ENCODE measurements at regions not wholly inside any gene's neighbourhood (a gene's known extent, or its start where the extent isn't known, plus 50 kb on each side); places are given as distances from the start of the nearest gene placed in this dataset.

DNA sequence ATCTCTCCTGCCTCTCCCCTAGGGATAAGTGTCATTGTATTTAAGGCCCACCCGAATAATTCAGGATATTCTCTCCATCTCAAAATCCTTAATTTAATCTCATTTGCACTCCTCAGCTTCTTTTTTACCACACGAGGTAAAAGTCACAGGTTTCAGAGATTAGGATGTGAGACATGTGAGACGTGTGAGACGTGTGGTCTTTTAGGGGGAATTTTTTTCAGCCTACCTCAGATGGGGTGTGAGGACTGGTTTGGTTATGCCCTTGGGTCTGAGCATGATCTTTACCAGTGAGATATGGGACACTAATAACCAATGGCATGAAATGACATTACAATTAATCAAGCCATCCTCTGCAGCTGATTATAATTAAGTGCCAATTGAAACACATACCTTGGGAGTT lies 324.2 kb downstream of the BMP2 start:
- H3K9ac ChIP-seq (ENCODE audit: low read depth, low read length) = no peak overlapping the region
- no peaks in the 10 kb centered on the region for H3K9me3 ChIP-seq (ENCODE audit: control insufficient read depth, insufficient read depth, low read length)
- H3K4me1 ChIP-seq (ENCODE audit: insufficient read depth, low read length) = no peaks in the 10 kb centered on the region
- no peaks in the 10 kb centered on the region for H3K36me3 ChIP-seq (ENCODE audit: insufficient read depth, low read length)

DNA sequence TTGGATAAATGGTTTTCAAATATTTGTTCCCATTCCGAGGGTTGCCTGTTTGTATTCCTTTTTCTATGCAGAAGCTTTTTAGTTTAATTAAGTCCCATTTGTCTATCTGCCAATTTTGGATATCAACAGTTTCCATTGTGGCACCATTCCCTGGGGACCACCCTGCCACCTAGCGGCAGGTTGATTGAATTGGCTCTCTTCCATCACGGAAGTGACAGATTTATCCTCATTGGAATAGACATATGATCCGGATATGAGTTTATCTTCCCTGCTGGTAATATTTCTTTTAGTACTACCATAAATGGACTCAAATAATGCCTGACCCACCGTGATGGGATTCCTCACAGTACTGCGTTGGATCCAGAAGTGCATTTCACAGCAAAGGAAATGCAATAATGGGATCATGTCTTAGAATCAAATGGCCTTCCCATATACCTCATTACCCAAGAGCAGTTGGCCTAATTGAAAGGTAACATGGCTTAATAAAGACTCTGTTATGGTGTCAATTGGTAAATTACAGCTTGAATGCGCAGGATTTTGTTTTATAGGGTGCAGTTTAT lies 327.0 kb downstream of the BMP2 start:
- Histone ChIP-seq H3K36me3 (ENCODE audit: insufficient read depth, low read length) (no peaks in the 10 kb centered on the region), H3K9ac (ENCODE audit: low read depth, low read length) (no peak overlapping the region), H3K9me3 (ENCODE audit: control insufficient read depth, insufficient read depth, low read length) (no peaks in the 10 kb centered on the region)

DNA sequence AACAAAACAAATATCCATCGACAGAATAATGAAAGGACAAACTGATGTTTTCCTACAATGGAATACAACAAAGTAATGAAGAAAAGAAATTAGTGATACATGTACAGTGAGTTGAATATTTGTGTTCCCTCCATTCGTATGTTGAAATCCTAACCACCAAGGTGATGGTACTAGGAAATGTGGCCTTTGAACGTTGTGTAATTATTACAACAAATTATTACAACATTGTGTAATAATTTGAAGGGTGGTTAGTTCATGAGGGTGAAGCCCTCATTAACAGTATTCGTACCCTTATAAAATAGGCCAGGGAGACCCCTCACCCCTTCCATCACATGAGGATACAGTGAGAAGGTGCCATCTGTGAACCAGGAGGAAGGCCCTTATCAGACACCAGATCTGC lies 339.4 kb downstream of the BMP2 start:
- Histone ChIP-seq H3K36me3 (ENCODE audit: insufficient read depth, low read length) (no peaks in the 10 kb centered on the region), H3K9me3 (ENCODE audit: control insufficient read depth, insufficient read depth, low read length) (no peaks in the 10 kb centered on the region), H3K4me1 (ENCODE audit: insufficient read depth, low read length) (no peaks in the 10 kb centered on the region), H3K9ac (ENCODE audit: low read depth, low read length) (no peak overlapping the region)

More for the DNA sequence above, 327.0 kb downstream of the BMP2 start:
- no peaks in the 10 kb centered on the region for H3K4me1 ChIP-seq (ENCODE audit: insufficient read depth, low read length)

DNA sequence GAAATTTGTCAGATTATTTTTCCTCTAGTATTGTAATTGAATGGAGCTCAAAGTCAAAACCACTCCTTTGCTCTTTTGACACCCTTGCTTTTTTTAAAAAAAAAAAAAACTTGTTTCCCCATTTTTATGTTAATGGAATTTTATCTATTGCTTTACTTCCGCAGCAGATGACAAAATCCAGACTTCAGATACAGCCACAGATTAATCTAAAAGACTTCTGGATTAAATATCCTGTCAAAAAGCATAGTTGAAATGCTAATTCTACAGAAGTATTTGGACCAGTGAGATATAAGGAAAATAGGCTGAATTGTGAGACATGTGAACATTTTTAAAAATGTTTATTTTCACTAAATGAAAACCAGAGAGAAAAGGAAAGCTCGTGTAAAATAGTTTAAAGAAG lies 341.4 kb downstream of the BMP2 start:
- Histone ChIP-seq H3K9ac (ENCODE audit: low read depth, low read length) (no peak overlapping the region), H3K9me3 (ENCODE audit: control insufficient read depth, insufficient read depth, low read length) (no peaks in the 10 kb centered on the region), H3K4me1 (ENCODE audit: insufficient read depth, low read length) (peaks cover 5% of the 10 kb centered on the region; the same call in 1 of the 2 replicates), H3K36me3 (ENCODE audit: insufficient read depth, low read length) (no peaks in the 10 kb centered on the region)

DNA sequence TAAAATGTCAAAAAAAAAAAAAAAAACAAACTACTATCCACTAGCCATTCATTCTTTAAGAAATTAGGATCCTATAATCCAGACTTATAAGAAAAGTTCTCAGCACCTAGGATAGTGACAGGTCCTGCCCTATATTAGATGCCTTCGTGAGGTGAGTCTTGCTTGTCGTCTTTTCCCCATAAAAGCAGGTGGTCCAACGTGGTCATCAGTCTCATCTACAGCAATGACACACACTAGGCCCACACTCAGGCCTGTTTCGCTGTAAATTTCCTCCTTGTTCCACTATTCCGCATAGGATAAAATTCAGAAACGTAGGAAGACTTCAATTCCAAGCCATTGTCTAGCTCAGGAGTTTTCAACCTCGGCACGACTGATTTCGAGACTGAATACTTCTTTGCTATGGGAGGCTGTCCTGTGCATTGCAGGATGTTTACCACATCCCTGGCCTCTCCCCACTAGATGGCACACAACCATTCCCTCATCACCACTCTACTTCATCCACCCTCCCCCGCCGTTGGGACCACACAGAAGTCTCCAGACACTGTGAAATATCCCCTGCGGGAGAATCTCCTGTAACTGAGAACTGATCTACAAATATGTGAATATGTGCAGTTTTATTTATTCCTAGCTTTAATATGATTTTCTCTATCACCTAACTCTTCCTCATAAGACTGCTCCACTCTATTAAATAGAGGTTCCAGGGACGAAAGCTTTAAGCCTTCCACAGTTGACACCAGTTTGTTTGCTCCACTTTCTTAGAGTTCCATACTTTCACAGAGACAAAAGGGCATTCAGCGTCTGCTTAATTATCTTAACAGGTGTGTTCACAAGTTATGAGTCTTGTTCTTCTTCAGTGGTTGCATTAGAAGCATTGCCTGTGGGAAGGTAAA lies 346.3 kb downstream of the BMP2 start:
- Histone ChIP-seq H3K9ac (ENCODE audit: low read depth, low read length) (no peak overlapping the region), H3K9me3 (ENCODE audit: control insufficient read depth, insufficient read depth, low read length) (no peaks in the 10 kb centered on the region), H3K4me1 (ENCODE audit: insufficient read depth, low read length) (peaks cover 5% of the 10 kb centered on the region; the same call in 1 of the 2 replicates), H3K36me3 (ENCODE audit: insufficient read depth, low read length) (no peaks in the 10 kb centered on the region)

DNA sequence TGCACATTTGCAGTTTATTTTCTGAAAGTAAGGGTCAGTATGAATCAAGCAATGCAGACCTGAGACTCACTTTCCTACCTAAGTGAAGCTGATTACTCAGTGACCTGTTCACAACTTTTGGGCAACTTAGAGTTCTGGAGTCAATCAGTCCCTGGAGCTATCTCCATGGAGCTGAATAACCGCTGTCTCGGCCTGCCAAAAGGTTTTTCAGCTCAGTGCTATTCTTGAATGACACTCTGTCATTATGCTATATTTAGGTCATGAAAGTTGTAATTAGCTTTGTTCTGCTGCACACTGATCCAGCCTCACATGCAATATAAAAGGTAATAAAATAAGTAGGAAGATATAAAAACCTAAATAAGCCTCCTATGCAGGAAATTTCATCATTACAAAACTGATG lies 356.0 kb downstream of the BMP2 start:
- Histone ChIP-seq H3K36me3 (ENCODE audit: insufficient read depth, low read length) (no peaks in the 10 kb centered on the region), H3K9me3 (ENCODE audit: control insufficient read depth, insufficient read depth, low read length) (no peaks in the 10 kb centered on the region), H3K9ac (ENCODE audit: low read depth, low read length) (no peak overlapping the region), H3K4me1 (ENCODE audit: insufficient read depth, low read length) (no peaks in the 10 kb centered on the region)

DNA sequence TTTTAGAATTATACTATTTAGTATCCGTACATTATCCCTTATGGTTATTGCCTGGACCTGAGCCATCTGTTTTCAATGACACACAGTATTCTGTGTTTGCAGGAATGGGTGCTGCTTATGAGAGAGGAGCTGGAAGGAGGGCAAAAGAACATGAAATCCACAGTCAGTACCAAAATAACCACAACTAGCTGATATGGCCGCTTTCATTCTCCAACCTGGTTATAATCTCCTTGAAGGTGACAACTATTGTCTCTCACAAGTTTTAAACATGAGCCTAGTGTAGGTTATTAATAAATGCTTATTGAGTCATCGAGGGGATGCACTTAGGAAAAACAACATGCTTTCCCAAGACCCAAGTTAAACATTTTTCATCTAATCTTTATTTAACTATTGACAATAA lies 356.6 kb downstream of the BMP2 start:
- no peaks in the 10 kb centered on the region for H3K4me1 ChIP-seq (ENCODE audit: insufficient read depth, low read length)
- H3K9me3 ChIP-seq (ENCODE audit: control insufficient read depth, insufficient read depth, low read length) = no peaks in the 10 kb centered on the region
- H3K9ac ChIP-seq (ENCODE audit: low read depth, low read length) = no peak overlapping the region
- no peaks in the 10 kb centered on the region for H3K36me3 ChIP-seq (ENCODE audit: insufficient read depth, low read length)

DNA sequence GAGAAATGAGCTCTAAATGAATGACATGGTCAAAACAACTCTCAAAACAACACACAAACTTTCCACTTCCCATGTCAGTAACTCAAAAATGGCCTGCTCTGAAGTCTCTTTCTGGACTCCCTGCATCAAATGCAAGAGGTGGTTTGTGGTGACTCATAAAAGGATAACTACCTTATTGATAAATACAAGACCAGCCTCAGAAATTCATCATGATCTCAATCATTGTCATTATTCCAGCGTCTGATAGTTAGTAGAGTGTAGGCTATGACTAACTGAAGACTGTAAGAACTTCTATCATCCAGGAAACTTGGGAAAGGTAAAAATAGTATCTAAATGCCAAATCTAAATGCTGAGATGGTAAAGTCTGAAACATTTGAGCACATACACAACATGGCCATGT lies 369.4 kb downstream of the BMP2 start:
- H3K9ac ChIP-seq (ENCODE audit: low read depth, low read length) = no peak overlapping the region
- no peaks in the 10 kb centered on the region for H3K4me1 ChIP-seq (ENCODE audit: insufficient read depth, low read length)
- H3K9me3 ChIP-seq (ENCODE audit: control insufficient read depth, insufficient read depth, low read length) = no peaks in the 10 kb centered on the region
- no peaks in the 10 kb centered on the region for H3K36me3 ChIP-seq (ENCODE audit: insufficient read depth, low read length)

DNA sequence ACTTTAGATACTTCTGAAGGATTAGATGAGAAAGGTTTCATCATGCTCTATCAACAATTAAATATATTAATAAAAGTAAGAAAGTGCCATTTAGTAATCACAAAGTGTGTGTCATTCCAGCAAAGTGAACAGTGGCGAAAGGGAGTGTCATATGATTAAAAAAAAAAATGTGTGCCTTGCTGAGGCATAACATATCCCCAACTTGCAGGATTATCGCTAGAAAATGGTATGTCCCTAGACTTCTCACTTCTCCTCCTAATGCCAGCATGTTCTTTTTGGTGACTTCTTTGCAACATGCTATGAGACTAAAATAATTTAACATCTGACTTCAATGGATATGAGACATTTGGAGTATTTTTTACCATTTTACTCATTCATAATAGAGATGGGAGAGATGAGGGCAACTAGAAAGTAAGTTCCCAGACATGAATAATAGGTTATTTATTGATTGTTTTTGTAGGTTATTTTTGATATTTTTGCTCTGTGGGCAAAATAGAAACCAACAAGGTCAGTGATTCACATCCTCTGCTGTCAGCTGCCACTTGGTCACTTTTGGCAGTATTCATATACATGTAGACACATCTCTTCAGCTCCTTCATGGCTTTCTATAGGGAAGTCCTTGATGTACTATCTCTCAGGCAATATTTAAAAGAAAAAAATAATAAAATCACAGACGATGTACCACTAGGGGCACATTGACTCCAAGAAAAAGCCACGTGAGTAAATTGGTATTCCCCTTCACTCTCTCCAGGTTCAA lies 370.1 kb downstream of the BMP2 start:
- Histone ChIP-seq H3K36me3 (ENCODE audit: insufficient read depth, low read length) (no peaks in the 10 kb centered on the region), H3K9ac (ENCODE audit: low read depth, low read length) (no peak overlapping the region), H3K9me3 (ENCODE audit: control insufficient read depth, insufficient read depth, low read length) (no peaks in the 10 kb centered on the region), H3K4me1 (ENCODE audit: insufficient read depth, low read length) (no peaks in the 10 kb centered on the region)

DNA sequence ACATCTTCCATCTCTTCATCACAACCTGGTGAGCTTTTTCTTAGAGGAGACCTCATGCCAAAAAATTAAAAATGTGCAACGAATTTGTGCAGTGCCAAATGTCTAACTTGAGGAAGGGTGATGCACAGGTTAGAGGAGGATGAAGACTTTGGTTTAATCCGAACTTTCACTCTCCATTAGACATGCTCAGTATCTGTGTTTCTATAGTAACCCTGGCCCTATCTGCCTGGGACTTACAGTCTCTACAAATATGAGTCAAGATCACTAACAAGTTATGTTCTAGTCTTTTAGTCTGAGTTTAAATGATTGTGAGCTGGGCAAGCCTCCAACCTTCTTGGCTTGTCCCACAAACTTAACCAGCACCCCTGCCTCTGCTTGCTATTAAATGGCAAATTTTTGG lies 377.0 kb downstream of the BMP2 start:
- Histone ChIP-seq H3K9ac (ENCODE audit: low read depth, low read length) (no peak overlapping the region), H3K4me1 (ENCODE audit: insufficient read depth, low read length) (no peaks in the 10 kb centered on the region), H3K36me3 (ENCODE audit: insufficient read depth, low read length) (no peaks in the 10 kb centered on the region; the same call in 1 of the 2 replicates), H3K9me3 (ENCODE audit: control insufficient read depth, insufficient read depth, low read length) (no peaks in the 10 kb centered on the region)

DNA sequence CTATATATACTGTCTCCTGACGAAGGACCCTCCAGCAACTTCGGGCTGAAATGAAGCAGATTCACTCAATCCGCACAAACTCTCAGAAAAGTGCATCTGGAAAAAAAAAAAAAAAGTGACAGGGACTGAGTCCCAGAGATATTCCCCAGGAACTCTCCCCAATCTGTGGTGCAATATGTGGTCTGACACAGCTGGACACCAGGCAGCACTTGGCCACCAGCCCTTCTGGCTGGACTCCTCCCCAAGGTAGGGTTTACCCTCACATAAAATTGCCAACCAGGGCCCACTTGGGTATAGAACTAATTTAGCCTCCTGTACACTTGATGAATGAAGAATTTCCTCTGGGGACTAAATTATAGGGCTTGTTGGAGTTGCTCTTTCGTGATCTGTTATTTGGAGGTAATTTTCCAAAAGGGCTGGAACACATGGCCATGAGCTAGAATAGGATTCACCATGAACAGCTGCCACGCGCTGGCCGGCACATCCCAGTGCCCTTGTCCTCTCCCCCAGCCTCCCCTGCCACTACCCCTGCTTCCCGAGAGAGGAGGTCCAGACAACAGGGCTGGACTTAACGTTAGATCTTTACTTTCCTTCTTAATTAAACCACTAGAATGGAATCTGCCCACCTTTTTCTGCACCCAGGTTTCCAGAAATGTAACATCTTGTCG lies 379.2 kb downstream of the BMP2 start:
- H3K9ac ChIP-seq (ENCODE audit: low read depth, low read length) = no peak overlapping the region

DNA sequence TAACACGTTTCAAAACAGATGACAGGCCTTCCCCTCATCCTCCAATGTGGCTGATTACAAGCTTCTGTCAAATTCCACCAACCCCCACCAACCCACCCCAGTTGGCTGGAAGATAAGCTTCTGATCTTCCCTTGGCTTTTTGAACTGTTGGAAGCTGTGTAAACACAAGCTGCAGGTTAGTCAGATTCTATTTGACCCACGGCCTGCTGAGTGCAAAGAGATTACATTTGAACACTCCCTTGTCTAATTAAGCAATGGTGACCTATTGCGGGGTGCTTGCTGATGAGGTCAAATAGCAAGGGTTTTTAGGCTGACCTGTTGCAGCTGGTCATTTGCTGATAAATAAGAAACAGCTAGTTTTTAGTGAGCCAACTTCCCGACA lies 379.7 kb downstream of the BMP2 start:
- Histone ChIP-seq H3K36me3 (ENCODE audit: insufficient read depth, low read length) (no peaks in the 10 kb centered on the region; the same call in 1 of the 2 replicates), H3K9me3 (ENCODE audit: control insufficient read depth, insufficient read depth, low read length) (no peaks in the 10 kb centered on the region), H3K4me1 (ENCODE audit: insufficient read depth, low read length) (no peaks in the 10 kb centered on the region), H3K9ac (ENCODE audit: low read depth, low read length) (no peak overlapping the region)

More for the DNA sequence above, 379.2 kb downstream of the BMP2 start:
- Histone ChIP-seq H3K4me1 (ENCODE audit: insufficient read depth, low read length) (no peaks in the 10 kb centered on the region), H3K36me3 (ENCODE audit: insufficient read depth, low read length) (no peaks in the 10 kb centered on the region; the same call in 1 of the 2 replicates), H3K9me3 (ENCODE audit: control insufficient read depth, insufficient read depth, low read length) (no peaks in the 10 kb centered on the region)

DNA sequence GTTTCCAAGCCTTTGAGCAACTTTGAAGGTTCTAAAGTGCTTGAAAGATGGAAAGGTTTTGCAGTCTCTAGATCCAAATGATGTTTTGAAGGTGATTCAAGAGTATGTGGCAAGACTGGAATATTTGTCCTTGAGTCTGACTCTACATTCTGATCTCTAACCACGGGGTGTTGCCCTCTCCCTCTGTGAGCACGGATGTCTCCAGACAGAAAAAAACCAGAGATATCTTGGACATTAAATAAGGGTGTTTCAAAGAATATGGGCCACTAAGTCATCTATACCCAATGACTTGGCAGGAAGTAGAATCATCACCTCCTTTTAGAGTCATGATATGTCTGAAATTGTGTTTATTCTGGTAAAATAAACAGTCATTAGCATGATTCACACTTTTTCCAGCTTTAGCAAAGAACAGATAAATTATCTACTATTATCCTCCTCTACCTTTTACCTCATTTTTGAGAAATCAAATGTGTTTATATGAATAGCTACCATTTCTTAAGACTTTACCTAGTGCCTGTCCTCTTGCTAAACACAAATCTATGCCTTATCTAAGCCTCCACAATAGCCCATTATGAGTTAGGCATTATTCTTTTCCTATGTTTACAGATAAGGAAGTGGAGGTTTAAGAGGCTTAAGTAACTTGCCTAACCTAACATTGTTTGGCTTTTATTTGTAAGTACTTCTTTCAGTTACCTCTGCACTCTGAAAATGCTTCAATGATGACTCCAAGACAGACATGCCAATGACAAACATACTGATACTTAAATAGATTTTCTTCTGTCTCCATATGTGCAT lies 384.4 kb downstream of the BMP2 start:
- no peak overlapping the region for H3K9ac ChIP-seq (ENCODE audit: low read depth, low read length)
- H3K36me3 ChIP-seq (ENCODE audit: insufficient read depth, low read length) = no peaks in the 10 kb centered on the region
- no peaks in the 10 kb centered on the region for H3K4me1 ChIP-seq (ENCODE audit: insufficient read depth, low read length)

DNA sequence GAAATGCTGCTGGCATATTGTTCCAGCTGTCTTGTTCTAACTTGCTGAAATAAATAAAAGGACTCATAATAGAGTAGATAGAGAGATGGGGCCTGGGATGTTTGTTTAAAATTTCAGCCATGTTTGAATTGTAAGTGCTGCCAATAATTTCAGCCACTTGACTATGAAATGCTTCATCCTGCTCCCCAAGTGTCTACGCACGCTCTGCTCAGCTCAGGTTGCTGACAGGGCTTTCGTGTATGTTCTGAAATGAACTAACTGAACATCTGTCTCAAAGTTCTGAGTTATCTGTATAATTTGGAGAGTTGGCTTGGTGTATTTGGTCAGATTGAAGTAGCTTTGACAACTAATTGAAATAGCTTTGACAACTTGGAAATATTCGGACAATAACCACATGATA lies 387.8 kb downstream of the BMP2 start:
- H3K9me3 ChIP-seq (ENCODE audit: control insufficient read depth, insufficient read depth, low read length) = no peaks in the 10 kb centered on the region
- no peak overlapping the region for H3K9ac ChIP-seq (ENCODE audit: low read depth, low read length)
- H3K36me3 ChIP-seq (ENCODE audit: insufficient read depth, low read length) = no peaks in the 10 kb centered on the region
- H3K4me1 ChIP-seq (ENCODE audit: insufficient read depth, low read length) = no peaks in the 10 kb centered on the region

More for the DNA sequence above, 384.4 kb downstream of the BMP2 start:
- no peaks in the 10 kb centered on the region for H3K9me3 ChIP-seq (ENCODE audit: control insufficient read depth, insufficient read depth, low read length)
